ENCODE measurements at regions not wholly inside any gene's neighbourhood (a gene's known extent, or its start where the extent isn't known, plus 50 kb on each side); places are given as distances from the start of the nearest gene placed in this dataset.
"Not testable (repeated sequence)": the region's sequence is repeated elsewhere in the genome, so short reads cannot be mapped to it uniquely, and the experiment has no call there.

DNA sequence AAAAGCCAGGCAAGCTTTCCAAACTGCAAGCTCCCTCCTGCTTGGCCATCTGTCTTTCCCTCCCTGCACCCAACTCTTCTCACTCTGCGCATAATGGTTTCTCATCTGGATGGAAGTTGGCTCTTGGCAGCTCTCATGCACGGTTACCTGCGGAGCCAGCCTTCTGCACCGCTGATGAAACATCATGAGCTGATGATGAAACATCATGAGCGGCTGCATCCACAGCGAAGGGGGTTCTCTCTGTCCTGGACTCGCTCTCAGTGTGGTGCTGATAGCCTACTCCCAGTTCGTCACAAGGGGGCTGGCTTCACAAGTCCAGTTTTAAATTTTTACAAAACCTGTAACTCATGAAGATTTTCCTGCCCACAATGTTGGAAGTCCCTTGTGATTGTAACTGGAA is 457.5 kb downstream of the ACTR3B start:
- Mint-ChIP-seq H3K4me1 (no peaks in the 10 kb centered on the region), H3K9me3 (peaks cover 38% of the 10 kb centered on the region), H3K36me3 (ENCODE audit: low read depth) (peaks cover 17% of the 10 kb centered on the region), H3K27me3 (ENCODE audit: low read depth) (no peaks in the 10 kb centered on the region), H3K4me3 (no peak overlapping the region), H3K27ac (ENCODE audit: unreplicated experiment) (no peak overlapping the region)
- DNase-seq (ENCODE audit: low read depth, low spot score) = no peak
- TF ChIP-seq, protein P1, sequence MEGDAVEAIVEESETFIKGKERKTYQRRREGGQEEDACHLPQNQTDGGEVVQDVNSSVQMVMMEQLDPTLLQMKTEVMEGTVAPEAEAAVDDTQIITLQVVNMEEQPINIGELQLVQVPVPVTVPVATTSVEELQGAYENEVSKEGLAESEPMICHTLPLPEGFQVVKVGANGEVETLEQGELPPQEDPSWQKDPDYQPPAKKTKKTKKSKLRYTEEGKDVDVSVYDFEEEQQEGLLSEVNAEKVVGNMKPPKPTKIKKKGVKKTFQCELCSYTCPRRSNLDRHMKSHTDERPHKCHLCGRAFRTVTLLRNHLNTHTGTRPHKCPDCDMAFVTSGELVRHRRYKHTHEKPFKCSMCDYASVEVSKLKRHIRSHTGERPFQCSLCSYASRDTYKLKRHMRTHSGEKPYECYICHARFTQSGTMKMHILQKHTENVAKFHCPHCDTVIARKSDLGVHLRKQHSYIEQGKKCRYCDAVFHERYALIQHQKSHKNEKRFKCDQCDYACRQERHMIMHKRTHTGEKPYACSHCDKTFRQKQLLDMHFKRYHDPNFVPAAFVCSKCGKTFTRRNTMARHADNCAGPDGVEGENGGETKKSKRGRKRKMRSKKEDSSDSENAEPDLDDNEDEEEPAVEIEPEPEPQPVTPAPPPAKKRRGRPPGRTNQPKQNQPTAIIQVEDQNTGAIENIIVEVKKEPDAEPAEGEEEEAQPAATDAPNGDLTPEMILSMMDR (conservative IDR thresholded peaks at IDR 0.05) = no peak

DNA sequence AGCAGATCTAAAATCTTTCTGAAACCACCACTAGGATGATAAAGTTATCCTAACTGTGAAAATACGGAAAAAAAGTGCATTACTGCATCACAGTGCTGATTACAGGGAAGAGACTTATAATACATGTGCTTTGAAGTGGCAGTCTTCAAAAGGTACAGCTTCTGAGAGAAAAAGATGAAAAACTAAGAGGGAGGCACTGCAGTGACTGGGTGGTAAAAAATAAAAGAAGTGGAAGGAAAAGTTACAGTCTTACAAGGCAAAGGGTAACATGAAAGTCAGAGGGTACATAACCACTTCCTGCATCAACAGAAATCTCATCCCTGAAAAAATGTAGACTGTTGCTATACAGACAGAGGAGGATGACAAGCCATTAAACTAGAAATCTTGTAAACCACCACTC is 465.3 kb downstream of the ACTR3B start:
- no peak overlapping the region for H3K27ac Mint-ChIP-seq (ENCODE audit: unreplicated experiment)
- H3K4me1 Mint-ChIP-seq = no peaks in the 10 kb centered on the region
- TF ChIP-seq, protein P1 (conservative IDR thresholded peaks at IDR 0.05) = no peak
- H3K4me3 Mint-ChIP-seq = no peak overlapping the region
- peaks cover 7% of the 10 kb centered on the region for H3K36me3 Mint-ChIP-seq (ENCODE audit: low read depth)
- DNase-seq (ENCODE audit: low read depth, low spot score) = no peak
- no peaks in the 10 kb centered on the region for H3K27me3 Mint-ChIP-seq (ENCODE audit: low read depth)
- H3K9me3 Mint-ChIP-seq = peaks cover 23% of the 10 kb centered on the region

DNA sequence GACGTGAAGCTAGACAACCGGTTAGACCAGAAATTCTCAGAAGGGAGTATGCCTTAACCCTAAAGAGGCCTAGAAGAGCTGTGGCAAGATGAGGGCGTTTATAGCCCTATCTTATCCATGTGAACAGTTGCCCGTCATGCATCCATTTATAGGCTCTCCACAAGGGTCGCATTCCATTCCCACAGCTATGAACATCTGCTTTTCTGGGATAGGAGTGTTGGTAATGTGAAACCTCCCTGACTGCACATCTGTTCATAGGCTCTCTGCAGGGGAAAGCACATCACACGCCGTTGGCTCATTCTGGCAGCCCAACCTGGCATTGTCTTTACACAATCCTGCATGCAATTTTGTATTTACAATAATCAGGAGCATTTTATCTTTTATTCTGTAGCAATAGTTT is 485.6 kb downstream of the ACTR3B start:
- H3K36me3 Mint-ChIP-seq (ENCODE audit: low read depth); DNase-seq (ENCODE audit: low read depth, low spot score); H3K27ac Mint-ChIP-seq (ENCODE audit: unreplicated experiment); H3K27me3 Mint-ChIP-seq (ENCODE audit: low read depth); H3K4me1 Mint-ChIP-seq; H3K4me3 Mint-ChIP-seq: not testable (repeated sequence)
- peaks cover 13% of the 10 kb centered on the region for H3K9me3 Mint-ChIP-seq

DNA sequence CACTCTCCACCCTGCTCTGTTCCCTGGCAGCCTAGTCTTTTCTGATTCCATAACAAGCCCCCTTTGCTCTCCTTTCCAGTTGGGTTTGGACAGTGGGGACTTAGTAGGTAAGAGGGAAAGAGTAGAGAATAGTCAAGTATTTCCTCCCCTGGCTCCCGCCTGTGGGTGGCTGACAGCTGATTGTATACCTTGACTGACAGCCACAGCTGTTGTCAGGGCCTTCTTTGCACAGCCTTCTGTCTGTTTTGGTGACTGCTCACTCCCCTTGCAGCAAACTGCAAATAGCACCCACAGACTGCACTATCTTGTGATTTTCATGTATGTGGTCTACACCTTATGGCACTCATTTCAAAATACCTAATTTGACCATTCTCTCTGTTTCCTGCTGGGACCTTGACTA is 486.3 kb downstream of the ACTR3B start:
- H3K27me3 Mint-ChIP-seq (ENCODE audit: low read depth) = no peaks in the 10 kb centered on the region
- DNase-seq (ENCODE audit: low read depth, low spot score) = no peak
- H3K36me3 Mint-ChIP-seq (ENCODE audit: low read depth) = no peaks in the 10 kb centered on the region
- H3K4me3 Mint-ChIP-seq = no peak overlapping the region
- H3K4me1 Mint-ChIP-seq = no peaks in the 10 kb centered on the region
- H3K27ac Mint-ChIP-seq (ENCODE audit: unreplicated experiment) = no peak overlapping the region
- TF ChIP-seq, protein P1 (conservative IDR thresholded peaks at IDR 0.05) = no peak
- H3K9me3 Mint-ChIP-seq = peaks cover 13% of the 10 kb centered on the region

DNA sequence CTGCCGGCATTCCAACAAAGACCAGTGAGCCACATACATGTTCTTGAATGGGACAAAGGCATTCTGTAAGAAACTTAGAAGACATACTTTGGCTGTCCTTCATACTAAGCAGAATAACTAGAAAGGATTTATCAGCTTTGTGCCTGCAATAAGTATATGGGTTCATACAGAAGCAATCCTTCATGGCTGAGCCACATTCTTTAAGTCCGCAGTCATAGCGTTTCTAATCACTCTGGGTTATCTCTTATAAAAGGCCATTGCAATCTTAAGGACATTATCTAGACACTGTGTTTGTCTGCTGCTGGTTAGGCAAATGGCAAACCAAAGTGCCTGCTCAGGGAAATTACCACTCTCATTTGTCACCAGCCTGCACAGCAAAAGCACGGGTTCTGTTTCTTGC is 488.4 kb downstream of the ACTR3B start:
- H3K36me3 Mint-ChIP-seq (ENCODE audit: low read depth) = no peaks in the 10 kb centered on the region
- peaks cover 14% of the 10 kb centered on the region for H3K9me3 Mint-ChIP-seq
- H3K27ac Mint-ChIP-seq (ENCODE audit: unreplicated experiment) = no peak overlapping the region
- no peak overlapping the region for H3K4me3 Mint-ChIP-seq
- H3K4me1 Mint-ChIP-seq = no peaks in the 10 kb centered on the region
- H3K27me3 Mint-ChIP-seq (ENCODE audit: low read depth) = no peaks in the 10 kb centered on the region
- DNase-seq (ENCODE audit: low read depth, low spot score) = no peak
- TF ChIP-seq, protein P1 (conservative IDR thresholded peaks at IDR 0.05) = no peak

DNA sequence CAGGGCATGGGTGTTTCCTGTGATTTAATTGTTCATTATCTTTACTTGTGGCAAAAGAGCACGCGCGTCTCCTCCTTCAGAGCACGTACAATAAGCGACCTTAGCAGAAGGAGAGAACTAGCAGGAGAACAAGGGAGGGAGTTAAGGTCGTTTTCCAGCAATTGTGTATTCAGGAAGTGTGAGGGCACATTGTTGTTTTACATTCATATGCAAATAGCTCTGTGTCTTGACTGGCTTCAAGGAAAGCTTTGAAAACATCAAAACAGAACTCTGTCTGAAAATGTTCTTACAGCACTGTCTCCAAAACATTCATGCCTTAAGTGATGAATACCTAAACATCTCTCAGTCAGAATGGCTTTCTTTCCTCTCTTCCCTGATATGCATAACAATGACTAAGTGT is 499.1 kb downstream of the ACTR3B start:
- Mint-ChIP-seq H3K4me1 (no peaks in the 10 kb centered on the region), H3K4me3 (no peak overlapping the region), H3K27me3 (ENCODE audit: low read depth) (no peaks in the 10 kb centered on the region), H3K27ac (ENCODE audit: unreplicated experiment) (no peak overlapping the region), H3K9me3 (peaks cover 18% of the 10 kb centered on the region), H3K36me3 (ENCODE audit: low read depth) (peaks cover 2% of the 10 kb centered on the region)
- TF ChIP-seq, protein P1 (conservative IDR thresholded peaks at IDR 0.05) = no peak
- no peak for DNase-seq (ENCODE audit: low read depth, low spot score)
